ENCODE measurements at regions not wholly inside any gene's neighbourhood (a gene's known extent, or its start where the extent isn't known, plus 50 kb on each side); places are given as distances from the start of the nearest gene placed in this dataset.

DNA sequence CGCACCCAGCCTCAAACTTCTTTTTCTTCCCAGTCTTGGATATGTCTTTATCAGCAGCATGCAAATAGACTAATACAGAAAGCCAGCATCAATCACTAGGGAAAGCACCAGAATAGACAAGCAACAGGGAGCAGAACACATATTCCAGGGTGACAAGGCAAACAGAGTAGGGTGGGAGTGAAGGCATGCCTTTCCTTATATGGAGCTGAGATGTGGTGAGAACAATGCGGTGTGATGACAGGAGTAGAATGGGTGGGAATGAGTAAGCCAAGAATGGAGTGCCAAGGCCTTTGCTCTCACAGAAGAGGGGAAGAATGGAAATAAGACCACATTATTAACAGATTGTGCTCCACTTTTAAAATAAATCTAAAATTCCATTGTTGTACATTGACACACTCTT, 115.6 kb downstream of the CETN3 start:
- TF ChIP-seq, protein P1, sequence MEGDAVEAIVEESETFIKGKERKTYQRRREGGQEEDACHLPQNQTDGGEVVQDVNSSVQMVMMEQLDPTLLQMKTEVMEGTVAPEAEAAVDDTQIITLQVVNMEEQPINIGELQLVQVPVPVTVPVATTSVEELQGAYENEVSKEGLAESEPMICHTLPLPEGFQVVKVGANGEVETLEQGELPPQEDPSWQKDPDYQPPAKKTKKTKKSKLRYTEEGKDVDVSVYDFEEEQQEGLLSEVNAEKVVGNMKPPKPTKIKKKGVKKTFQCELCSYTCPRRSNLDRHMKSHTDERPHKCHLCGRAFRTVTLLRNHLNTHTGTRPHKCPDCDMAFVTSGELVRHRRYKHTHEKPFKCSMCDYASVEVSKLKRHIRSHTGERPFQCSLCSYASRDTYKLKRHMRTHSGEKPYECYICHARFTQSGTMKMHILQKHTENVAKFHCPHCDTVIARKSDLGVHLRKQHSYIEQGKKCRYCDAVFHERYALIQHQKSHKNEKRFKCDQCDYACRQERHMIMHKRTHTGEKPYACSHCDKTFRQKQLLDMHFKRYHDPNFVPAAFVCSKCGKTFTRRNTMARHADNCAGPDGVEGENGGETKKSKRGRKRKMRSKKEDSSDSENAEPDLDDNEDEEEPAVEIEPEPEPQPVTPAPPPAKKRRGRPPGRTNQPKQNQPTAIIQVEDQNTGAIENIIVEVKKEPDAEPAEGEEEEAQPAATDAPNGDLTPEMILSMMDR (IDR thresholded peaks at IDR 0.05): no peak
- TF ChIP-seq POLR2A (IDR thresholded peaks at IDR 0.05): no peak
